ENCODE measurements at regions not wholly inside any gene's neighbourhood (a gene's known extent, or its start where the extent isn't known, plus 50 kb on each side); places are given as distances from the start of the nearest gene placed in this dataset.
"Not testable (repeated sequence)": the region's sequence is repeated elsewhere in the genome, so short reads cannot be mapped to it uniquely, and the experiment has no call there.

DNA sequence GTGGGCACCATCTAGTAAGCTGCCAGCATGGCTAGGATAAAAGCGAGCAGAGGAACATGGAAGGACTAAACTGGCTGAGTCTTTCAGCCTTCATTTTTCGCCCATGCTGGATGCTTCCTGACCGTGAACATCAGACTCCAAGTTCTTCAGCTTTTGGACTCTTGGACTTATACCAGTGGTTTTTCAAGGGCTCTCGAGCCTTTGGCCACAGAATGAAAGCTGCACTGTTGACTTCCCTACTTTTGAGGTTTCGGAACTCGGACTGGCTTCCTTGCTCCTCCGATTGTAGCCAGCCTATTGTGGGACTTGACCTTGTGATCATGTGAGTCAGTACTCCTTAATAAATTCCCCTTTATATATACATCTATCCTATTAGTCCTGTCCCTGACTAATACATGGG, 785.1 kb upstream of the SLITRK6 start:
- DNase-seq = no peak

DNA sequence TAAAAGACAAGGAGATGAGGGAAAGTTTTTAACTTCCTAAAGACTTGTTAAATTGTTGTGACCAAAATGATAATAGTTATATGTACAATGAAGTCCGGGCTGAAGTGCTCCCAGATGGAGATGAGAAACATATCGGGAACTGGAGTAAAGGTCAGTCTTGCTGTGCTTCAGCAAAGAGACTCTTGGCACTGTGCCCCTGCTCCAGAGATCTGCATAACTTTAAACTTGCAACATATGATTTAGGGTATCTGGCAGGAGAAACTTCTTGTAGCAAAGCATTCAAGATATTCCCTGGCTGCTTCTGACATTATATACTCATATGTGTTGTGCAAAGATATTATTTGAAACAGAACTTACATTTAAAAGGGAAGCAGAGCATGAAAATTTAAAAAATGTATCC, 786.6 kb upstream of the SLITRK6 start:
- DNase-seq = no peak

DNA sequence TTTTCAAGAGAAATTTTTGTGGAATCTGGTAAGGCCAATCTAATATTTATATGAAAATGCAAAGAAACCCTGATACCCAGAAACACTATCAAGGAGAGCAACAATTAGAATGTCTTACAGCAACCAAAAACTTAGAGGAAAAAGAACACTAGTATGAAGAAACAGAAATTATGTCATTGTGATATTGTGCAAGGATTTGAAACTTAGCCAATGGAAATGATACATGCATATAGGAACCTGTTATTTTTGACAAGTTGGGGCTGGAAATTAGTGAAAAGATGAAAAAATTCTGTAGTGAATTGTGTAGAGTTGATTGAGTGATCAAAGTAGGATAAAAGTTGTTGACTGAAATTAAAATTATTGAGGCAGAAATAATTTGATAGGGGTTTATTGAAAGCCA, 792.6 kb upstream of the SLITRK6 start:
- DNase-seq = no peak

DNA sequence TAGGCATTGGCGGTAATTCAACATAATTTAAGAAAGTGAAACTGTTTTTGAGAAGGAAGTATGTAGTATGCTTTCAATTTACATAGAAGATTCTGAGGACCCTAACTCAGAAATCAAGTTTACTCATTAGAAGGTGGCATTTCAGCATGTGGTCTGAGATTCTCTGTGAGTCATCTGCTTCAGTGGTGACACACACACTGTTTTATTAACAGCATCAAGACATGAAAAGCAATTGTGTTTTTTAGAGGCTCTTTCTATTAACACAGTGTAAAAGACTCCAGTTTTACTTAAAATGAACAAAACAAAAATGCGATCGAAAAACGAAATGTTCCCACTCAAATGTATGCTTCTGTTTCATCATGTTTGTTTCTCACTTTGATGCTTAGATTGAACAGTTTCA, 802.1 kb upstream of the SLITRK6 start:
- no peak for DNase-seq

- DNase-seq = no peak
Observed at GRCh38 chr13:86606264-86606663, 807.0 kb upstream of the SLITRK6 start.

GRCh38 chr13:86608701-86609100, 809.5 kb upstream of the SLITRK6 start:
- no peak for DNase-seq

DNA sequence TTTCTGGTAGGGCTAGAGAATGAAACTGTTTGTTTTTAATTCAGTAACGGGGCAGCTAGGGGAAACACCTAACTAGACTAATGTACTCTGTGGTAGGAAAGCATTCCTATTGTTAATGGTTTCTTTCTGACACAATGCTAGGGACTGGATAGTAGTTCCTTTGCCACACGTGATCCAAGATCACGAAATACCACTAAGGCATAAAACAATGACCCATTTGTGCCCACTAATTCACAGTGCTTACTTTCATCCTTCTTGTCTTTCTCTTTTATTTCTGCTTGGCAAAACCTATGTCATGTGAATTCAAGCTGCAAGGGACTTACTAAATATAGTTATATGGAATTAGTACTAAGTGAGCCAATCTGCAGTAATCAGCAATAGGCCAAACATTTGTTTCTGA, 834.1 kb upstream of the SLITRK6 start:
- no peak for DNase-seq

DNA sequence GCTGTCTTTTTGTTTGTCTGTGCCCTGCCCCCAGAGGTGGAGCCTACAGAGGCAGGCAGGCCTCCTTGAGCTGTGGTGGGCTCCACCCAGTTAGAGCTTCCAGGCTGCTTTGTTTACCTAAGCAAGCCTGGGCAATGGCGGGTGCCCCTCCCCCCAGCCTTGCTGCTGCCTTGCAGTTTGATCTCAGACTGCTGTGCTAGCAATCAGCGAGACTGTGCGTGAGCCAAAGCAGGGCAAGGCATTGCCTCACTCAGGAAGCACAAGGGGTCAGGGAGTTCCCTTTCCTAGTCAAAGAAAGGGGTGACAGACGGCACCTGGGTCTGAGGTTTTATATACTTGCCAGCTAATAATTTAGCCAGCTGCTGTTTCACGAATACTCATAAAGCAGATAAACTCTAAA, 852.0 kb upstream of the SLITRK6 start:
- not testable (repeated sequence) for DNase-seq

- no peak for DNase-seq
Observed at GRCh38 chr13:86653009-86653408, 853.8 kb upstream of the SLITRK6 start.

DNA sequence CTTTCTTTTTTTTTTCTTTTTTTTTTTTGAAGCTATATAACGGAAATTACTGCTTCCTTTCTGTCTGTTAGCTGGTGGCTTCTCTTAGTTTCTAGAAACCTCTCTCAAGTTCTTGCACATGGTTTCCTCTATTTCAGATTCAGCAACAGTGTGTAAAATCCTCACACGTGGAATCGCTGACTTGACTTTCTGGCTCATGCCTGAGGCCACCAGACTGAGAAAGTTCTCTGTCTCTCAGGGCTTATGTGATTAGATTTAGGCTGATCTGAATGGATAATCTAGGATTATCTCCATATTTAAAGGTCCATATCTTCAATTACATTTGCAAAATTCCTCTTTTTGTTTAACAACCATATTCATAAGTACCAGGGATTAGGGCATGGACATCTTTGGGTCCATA, 856.3 kb upstream of the SLITRK6 start:
- no peak for DNase-seq

- no peak for DNase-seq
Observed at GRCh38 chr13:86660090-86660489, 860.9 kb upstream of the SLITRK6 start.

DNA sequence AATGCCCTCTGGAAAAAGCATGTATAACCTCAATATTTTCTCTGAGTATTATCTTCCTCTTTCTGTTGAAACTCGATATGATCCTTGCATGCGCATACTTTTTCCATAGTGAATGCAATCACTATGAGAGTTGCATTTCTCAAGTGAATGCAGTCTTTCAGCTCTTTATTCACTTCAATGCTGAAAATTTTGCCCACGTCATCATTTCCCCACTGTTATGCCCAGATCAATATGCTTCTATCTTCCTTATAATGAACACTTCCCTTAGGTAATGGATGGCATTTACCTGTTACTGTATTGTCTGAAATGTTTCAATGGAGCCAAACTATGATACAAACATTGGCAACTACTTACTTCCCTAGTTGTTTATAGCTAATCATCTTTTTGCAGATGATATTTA, 866.6 kb upstream of the SLITRK6 start:
- DNase-seq = no peak

- no peak for DNase-seq
Observed at GRCh38 chr13:86673931-86674431, 874.8 kb upstream of the SLITRK6 start.

- DNase-seq = no peak
Observed at GRCh38 chr13:86681223-86681622, 882.0 kb upstream of the SLITRK6 start.

DNA sequence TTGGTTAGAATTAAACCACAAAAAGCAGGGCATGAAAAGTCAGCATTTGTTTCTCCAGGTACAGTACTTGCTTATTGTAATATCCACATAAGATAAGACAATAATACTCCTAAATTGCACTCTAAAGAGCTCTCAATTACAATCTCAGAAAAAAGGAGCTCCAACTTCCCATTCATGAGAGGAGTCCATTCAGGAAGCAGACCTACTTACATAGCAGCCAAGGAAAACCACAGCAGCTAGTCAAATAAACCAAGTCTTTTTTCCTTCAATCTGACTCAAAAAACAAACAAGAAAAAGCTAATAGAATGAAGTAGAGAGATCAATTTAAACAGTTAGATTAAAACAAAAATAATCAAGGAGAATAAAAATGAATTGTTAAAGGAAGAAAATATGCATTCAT, 885.2 kb upstream of the SLITRK6 start:
- DNase-seq = no peak

DNA sequence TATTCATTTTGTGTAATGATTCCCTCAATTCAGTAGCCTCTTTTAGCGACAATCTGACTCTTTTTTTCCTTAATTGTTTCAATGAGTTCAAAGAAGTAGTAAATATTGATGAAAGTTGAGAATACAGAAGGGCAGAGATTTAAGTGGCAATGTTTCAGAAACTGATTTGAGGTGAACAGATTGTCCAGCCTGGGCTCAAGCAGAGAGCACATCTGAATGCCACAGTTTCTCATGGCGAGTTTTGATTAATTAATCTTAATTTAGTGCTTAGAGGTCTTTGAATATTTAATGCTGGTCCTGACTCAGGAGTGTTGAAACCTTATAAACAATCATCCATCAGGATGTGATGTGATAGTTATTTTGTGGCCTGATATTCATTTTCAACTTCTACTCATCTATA, 890.7 kb upstream of the SLITRK6 start:
- no peak for DNase-seq

- DNase-seq = no peak
Observed at GRCh38 chr13:86692291-86692690, 893.1 kb upstream of the SLITRK6 start.

DNA sequence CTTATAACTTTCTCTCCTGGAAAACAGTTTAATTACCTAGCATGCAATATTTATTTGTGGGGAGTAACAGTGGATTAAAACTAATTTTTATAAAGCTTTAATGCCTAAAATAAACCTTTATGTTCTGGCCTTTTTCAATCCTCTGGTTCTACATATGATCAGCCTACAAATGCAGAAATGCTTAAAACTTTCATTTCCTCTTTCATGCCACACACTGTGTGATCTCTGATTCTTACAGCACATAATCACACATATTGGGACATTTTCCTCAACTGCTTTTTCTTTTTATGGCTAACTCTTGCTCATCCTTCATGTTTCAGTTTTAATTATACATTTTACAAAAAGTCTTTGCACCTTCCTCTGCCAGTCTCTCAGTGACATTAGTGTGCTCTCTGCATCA, 910.8 kb upstream of the SLITRK6 start:
- no peak for DNase-seq

DNA sequence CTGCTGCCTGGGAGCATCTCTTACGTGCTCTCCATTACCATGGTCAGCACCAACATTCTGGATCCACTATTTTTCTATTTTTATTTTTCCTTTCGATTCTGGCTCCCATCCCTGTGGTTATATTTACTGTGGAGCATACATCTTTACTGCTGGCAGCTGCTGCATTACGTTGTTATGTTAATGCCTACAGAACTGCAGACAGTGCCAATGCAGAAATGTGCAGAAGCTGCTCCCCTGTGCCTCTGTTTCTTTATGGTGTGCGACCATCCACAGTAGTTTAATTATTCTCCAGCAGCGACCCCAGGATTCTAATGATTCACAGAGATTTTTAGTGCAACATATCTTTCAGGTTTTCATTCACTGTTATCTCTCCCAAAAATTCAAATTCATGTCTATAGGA, 911.7 kb upstream of the SLITRK6 start:
- DNase-seq = peak; percentile 79

- no peak for DNase-seq
Observed at GRCh38 chr13:86714495-86714894, 915.3 kb upstream of the SLITRK6 start.

DNA sequence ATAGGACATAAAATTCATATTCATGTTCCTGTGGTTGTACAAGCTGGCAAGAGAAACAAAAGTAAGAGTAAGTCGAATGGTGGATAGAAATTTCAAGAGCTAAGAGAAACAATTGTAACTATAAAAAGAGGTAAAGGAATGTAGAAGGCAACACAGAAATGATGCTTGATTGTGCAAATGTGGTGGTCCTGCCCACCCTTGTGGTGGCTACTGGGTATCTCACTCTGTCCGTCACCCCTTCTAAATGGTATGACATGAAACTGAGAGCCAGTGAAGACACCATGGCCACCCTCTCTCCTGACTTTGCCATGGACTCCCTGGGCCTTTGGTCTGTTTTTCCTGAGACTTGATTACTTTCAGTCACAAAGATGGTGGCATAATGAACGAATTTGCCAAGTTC, 925.9 kb upstream of the SLITRK6 start:
- DNase-seq = no peak

DNA sequence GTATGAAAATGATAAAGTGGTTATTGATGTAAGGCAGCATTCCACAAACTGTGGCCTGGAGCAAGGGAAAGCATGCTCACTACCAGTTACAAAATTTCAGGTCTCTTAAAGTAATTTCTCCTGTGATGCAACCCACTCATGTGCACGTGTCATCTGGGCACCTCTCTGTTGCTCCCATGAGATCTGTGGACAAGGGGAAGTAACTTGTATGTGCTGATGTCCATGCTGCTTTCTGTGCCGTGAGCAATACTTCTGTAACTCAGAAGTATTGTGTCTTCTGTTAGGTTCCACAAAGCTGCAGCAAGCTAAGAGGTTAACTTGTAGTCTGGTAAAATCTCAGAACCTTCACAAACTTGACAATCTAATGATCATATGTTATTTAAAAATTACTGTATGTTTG, 930.0 kb upstream of the SLITRK6 start:
- no peak for DNase-seq

- DNase-seq = no peak
Observed at GRCh38 chr13:86731987-86732386, 932.8 kb upstream of the SLITRK6 start.

DNA sequence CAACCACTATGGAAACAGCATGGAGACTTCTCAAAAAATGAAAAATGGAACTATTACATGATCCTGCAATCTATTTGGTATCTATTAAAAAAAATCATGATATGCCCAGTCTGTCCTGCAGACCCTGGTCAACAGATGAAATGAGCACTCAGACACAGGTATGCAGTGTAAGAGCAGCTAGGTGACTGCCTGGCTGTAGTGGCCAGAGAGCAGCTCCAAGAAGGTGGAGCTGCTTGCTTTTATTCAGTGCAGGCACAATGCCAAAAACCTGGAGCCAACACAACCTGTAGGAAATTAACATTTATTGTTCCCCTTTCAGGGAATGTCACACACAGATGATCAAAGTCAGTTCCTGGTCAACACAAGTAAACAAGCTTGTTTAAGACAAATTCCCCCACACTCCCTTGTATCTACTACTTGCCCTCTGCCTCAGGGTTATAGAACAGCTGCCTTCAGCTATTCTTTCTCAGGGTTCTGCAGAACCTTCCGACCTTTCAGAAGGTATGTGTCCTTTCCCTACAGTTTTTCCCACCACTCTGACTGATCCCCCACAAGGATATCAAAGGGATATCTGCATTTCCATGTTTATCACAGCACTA, 933.7 kb upstream of the SLITRK5 start:
- DNase-seq = no peak

DNA sequence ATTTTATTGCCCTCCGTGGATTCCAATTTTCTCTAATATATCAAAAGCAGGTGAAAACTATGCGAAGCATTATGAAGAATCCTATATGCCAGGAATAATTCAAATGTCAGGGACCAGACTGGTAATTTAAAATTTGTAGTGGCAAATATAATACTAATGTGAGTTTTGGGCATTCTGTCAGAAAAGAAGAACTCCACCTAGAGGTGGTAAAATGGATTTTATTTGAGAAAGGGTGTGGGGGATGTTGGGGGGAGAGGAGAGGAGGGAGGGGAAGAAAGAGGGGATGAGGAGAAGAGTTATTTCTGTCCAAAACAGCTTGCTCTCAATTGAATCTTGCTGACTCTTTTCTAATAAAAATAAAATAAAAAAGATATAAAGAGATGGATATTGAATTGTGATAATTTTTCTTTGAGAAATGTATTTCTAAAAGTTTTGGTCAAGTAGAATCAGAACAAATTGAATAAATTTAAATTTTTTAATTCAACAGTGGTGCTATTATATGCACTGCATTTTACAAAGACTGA, 929.3 kb upstream of the SLITRK5 start:
- DNase-seq = no peak
